ENCODE measurements at regions not wholly inside any gene's neighbourhood (a gene's known extent, or its start where the extent isn't known, plus 50 kb on each side); places are given as distances from the start of the nearest gene placed in this dataset.
"Not testable (repeated sequence)": the region's sequence is repeated elsewhere in the genome, so short reads cannot be mapped to it uniquely, and the experiment has no call there.

DNA sequence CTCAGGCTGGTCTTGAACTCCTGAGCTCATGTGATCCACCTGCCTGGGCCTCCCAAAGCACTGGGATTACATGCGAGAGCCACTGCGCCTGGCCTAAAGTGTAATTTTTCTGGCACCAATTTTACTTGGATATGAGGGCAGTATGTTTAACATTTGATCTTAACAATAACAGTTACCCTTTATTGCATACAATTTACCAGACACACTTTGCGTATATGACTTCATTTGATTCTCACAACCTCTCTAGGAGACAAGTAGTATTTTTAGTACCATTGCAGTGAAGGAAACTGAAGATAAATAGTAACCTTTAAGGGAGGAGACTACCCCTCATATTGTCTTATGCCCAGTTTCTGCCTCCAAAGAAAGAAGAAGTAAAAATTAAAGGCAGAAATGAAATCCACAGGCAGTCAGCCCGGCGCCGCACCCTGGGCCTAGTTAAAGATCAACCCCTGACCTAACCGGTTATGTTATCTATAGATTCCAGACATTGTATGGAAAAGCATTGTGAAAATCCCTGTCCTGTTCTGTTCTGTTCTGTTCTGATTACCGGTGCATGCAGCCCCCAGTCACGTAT is 54.0 kb downstream of the CYP26A1 start:
- WGBS = 86% methylated on average over 9 of the region's 9 CpGs
- not testable (repeated sequence) for H3K27ac ChIP-seq (ENCODE audit: low read depth); H3K4me3 ChIP-seq (ENCODE audit: low read depth, low read length); H3K36me3 ChIP-seq (ENCODE audit: insufficient read depth); DNase-seq (ENCODE audit: extremely low spot score); H3K4me1 ChIP-seq (ENCODE audit: insufficient read depth)

DNA sequence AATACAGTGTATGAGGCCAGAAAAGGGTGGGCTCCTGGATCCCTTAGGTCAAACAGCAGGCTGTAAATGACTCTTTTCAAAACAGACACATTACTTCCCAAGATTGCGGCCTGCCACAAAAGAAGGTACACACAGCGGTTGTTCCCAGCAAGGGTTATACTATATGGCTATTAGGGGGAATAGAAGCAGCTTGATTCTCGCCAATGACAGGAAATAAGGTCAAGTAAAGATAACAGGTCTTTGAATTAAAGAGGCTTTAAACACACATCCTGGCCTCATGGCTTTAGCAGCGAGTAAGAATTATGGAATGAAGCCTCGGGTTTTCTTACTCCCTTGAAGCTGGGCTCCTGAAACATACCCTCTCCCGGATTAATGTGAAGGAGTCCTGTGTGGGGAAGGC is 58.3 kb downstream of the CYP26A1 start:
- H3K36me3 ChIP-seq (ENCODE audit: insufficient read depth) = no peaks in the 10 kb centered on the region
- WGBS = 35% methylated on average over 6 of the region's 6 CpGs
- no peak overlapping the region for H3K27ac ChIP-seq (ENCODE audit: low read depth)
- DNase-seq (ENCODE audit: extremely low spot score) = no peak
- no peak overlapping the region for H3K4me3 ChIP-seq (ENCODE audit: low read depth, low read length)
- no peaks in the 10 kb centered on the region for H3K4me1 ChIP-seq (ENCODE audit: insufficient read depth)

DNA sequence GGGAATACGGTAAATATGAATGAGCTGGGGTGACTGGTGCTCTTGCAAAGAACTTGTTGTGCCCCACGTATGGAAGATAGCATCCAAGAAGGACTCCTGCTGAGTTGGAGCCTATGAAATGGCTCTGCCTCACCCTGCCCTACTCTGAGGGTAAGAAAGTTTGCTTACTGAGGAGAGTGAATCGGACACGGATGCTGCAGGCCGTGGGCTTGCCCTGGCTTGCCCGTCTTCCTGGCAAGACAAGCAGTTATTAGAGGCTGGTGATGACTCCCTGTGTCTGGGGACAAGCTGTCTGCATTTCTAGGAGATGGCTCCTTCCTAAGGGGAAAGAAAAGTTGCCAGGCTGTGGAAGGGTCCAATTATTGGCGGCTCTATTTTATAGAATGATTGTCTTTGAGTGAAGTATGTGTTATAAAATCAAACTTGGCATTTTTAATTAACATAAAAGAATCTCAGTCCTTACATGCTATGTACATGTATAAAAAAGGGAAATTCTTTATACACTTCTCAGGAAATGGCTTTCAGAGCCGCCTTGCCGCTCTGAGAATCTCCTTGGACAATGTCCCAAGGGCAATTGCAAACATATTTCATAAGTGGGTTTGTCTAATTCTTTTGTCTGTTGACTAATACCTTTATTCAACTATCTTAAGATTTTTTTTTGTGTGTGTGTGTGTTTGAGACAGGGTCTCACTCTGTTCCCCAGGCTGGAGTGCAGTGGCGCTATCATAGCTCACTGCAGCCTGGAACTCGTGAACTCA is 64.6 kb downstream of the CYP26A1 start:
- H3K36me3 ChIP-seq (ENCODE audit: insufficient read depth) = no peaks in the 10 kb centered on the region
- 82% methylated on average over 11 of the region's 11 CpGs for WGBS
- H3K4me3 ChIP-seq (ENCODE audit: low read depth, low read length) = no peak overlapping the region
- no peaks in the 10 kb centered on the region for H3K4me1 ChIP-seq (ENCODE audit: insufficient read depth)
- H3K27ac ChIP-seq (ENCODE audit: low read depth) = no peak overlapping the region
- peak; percentile 15 for DNase-seq (ENCODE audit: extremely low spot score)

DNA sequence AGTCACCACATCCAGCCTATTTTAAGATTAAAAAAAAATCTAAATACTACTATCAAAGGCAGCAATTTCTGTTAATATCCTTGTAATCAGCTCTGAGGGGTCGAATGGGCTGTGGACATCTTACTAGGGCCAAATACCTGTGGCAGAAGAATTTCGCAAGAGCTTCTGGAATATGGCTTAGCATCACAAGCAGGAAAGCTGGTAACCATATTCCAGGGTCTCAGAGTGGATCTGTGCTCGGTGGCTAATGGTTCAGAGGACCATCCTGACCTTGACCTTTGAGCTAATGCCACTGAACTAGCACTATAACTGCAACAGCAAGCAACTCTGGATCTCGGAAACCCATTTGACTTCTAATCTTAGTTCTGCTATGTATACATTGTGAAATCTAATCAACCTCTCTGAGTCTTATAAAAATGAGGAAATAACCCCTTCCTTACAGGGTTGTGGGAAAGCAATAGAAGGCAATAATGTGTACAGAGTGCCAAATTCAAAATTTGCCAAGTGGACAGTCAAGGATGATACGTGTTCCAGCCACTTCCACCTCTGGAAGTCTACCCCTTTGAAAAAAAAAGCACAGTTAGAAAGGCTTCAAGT is 65.5 kb downstream of the CYP26A1 start:
- H3K4me1 ChIP-seq (ENCODE audit: insufficient read depth) = no peaks in the 10 kb centered on the region
- 69% methylated on average over 5 of the region's 5 CpGs for WGBS
- H3K4me3 ChIP-seq (ENCODE audit: low read depth, low read length) = no peak overlapping the region
- no peak for DNase-seq (ENCODE audit: extremely low spot score)
- H3K36me3 ChIP-seq (ENCODE audit: insufficient read depth) = no peaks in the 10 kb centered on the region
- H3K27ac ChIP-seq (ENCODE audit: low read depth) = no peak overlapping the region

DNA sequence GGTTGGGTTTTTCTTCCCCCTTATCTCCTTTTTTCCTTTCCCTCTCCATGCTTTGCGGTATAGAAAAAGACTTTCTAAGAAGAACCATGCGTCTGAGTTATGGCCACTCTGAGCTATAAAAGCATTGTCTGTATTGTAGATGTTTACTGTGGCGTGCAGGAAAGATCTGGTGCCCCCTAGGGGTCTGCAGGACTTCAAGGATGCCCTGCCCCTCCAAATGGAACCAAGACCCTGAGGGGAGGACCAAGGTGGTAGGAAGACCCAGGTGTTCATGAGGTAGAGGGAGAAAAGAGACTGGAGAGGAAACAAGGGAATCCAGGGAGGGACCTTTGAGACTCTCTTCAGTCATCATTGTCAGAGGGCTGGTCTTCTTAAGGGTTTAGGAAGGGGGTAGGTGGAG is 68.8 kb downstream of the CYP26A1 start:
- no peaks in the 10 kb centered on the region for H3K36me3 ChIP-seq (ENCODE audit: insufficient read depth)
- no peak for DNase-seq (ENCODE audit: extremely low spot score)
- no peak overlapping the region for H3K4me3 ChIP-seq (ENCODE audit: low read depth, low read length)
- no peaks in the 10 kb centered on the region for H3K4me1 ChIP-seq (ENCODE audit: insufficient read depth)
- WGBS = 89% methylated on average over 3 of the region's 3 CpGs
- H3K27ac ChIP-seq (ENCODE audit: low read depth) = no peak overlapping the region

DNA sequence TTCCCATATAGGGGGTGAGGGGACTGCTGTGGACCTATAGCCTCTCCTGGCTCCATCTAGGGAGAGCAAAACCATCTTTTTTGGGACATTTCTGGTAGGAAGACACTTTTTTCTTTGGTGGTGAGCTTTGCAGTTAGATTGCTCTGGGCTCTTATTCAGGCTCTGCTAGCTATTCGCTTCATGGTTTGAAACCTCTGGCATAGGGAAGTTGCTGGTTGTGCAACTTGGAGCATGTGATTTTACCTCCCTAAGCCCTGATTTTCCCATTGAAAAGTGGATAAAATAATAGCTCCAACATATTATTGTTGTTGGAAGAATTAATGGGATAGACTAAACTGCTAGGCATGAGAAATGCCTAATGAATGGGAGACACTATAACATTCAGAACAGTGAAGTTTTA is 69.6 kb downstream of the CYP26A1 start:
- Histone ChIP-seq H3K4me3 (ENCODE audit: low read depth, low read length) (no peak overlapping the region), H3K27ac (ENCODE audit: low read depth) (no peak overlapping the region), H3K36me3 (ENCODE audit: insufficient read depth) (no peaks in the 10 kb centered on the region), H3K4me1 (ENCODE audit: insufficient read depth) (no peaks in the 10 kb centered on the region)
- 93% methylated on average over 1 of the region's 1 CpG for WGBS
- DNase-seq (ENCODE audit: extremely low spot score) = no peak

DNA sequence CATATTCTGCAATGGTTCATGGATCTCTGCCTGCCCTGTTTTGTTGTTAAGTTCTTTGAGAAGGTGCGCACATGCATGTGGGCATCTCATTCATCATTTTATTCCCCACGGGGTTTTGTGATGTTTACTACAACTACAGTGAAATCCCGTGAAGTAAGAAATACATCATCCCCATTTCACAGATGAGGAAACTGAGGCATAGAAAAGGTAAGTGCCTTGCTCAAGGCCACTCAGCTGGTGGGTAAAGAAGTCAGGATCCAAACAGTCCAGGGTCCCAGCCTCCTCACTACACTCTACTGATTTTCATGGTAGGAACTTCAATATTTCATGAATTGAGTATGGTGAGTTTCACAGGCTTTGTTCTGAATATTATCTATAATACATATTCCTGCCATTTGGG is 72.6 kb downstream of the CYP26A1 start:
- 95% methylated on average over 3 of the region's 3 CpGs for WGBS
- Histone ChIP-seq H3K4me3 (ENCODE audit: low read depth, low read length) (no peak overlapping the region), H3K4me1 (ENCODE audit: insufficient read depth) (no peaks in the 10 kb centered on the region), H3K36me3 (ENCODE audit: insufficient read depth) (no peaks in the 10 kb centered on the region), H3K27ac (ENCODE audit: low read depth) (no peak overlapping the region)
- no peak for DNase-seq (ENCODE audit: extremely low spot score)

DNA sequence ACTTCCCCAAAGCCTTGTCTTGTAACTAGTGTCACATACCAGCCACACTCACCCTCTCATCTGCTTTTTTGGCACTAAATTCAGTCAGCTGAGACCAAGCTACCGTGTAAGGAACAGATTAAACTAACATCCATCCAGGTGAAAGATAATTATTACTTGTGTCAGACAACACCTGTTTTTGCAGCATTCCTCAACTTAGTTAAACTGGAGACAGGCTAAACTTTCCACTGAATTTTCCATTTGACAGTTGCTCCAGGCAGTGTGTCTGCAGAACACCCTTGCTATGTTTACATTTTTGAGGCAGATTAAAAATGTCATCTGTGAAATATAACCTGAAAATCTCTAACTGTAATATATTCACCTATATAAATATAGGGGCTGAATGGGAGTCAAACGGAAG is 73.6 kb downstream of the CYP26A1 start:
- no peaks in the 10 kb centered on the region for H3K4me1 ChIP-seq (ENCODE audit: insufficient read depth)
- WGBS = 25% methylated on average over 2 of the region's 2 CpGs
- H3K27ac ChIP-seq (ENCODE audit: low read depth) = no peak overlapping the region
- no peak overlapping the region for H3K4me3 ChIP-seq (ENCODE audit: low read depth, low read length)
- H3K36me3 ChIP-seq (ENCODE audit: insufficient read depth) = no peaks in the 10 kb centered on the region
- no peak for DNase-seq (ENCODE audit: extremely low spot score)

DNA sequence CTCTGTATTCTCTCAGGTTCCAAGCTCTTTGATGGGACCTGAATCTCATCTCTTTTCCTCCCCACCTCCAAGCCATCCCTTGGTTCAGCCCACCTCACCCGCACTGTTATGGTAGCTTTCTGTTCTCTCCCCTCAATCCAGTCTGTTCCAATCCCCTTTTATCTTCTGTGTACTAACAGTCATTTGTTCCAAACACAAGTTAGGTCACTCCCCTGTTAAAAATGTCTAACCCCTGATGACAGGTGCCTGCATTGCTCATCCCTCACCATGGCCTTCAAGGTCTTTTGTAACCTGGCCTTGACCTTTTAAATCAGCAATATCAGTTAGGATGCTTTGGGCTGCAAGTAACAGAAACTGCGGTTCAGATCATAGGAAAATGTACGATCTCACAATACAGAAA is 74.8 kb downstream of the CYP26A1 start:
- no peaks in the 10 kb centered on the region for H3K4me1 ChIP-seq (ENCODE audit: insufficient read depth)
- H3K36me3 ChIP-seq (ENCODE audit: insufficient read depth) = no peaks in the 10 kb centered on the region
- 95% methylated on average over 3 of the region's 3 CpGs for WGBS
- no peak for DNase-seq (ENCODE audit: extremely low spot score)
- H3K27ac ChIP-seq (ENCODE audit: low read depth) = no peak overlapping the region
- no peak overlapping the region for H3K4me3 ChIP-seq (ENCODE audit: low read depth, low read length)

DNA sequence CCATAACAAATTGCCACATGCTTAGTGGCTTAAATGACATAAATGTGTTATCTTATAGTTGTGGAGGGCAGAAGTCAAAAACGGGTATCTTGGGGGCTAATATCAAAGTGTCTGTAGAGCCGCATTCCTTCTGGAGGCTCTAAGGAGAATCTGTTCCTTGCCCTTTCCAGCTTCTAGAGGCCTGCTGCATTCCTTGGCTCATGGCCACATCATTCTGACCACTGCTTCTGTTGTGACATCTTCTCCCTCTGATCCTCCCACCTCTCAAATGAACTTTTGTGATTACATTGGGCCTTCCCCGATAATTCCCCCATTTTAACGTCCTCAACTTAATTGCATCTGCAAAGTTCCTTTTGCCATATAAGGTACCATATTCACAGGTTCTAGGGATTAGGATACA is 76.1 kb downstream of the CYP26A1 start:
- Histone ChIP-seq H3K4me3 (ENCODE audit: low read depth, low read length) (no peak overlapping the region), H3K27ac (ENCODE audit: low read depth) (no peak overlapping the region), H3K4me1 (ENCODE audit: insufficient read depth) (no peaks in the 10 kb centered on the region), H3K36me3 (ENCODE audit: insufficient read depth) (no peaks in the 10 kb centered on the region)
- no peak for DNase-seq (ENCODE audit: extremely low spot score)
- 93% methylated on average over 4 of the region's 4 CpGs for WGBS

DNA sequence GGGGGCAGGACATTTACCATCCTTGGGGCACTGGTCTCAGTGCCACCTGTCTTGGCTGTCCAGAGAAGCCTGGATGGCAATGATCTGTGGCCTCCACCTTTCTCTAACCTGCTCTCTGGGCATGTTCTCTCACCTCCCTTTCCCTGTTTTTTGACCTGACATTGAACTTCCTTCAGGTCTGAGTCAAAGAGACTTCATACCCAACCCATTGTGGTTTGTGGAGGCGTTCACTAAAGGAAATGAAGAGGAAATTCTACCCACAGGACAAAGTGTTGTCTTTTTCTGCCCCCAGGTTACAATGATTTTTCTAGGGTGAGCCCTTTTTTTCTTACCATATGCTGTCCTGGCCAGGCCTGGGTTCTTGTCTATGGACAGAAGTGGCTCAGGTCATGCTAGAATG is 76.6 kb downstream of the CYP26A1 start:
- 67% methylated on average over 1 of the region's 1 CpG for WGBS
- Histone ChIP-seq H3K4me1 (ENCODE audit: insufficient read depth) (no peaks in the 10 kb centered on the region), H3K27ac (ENCODE audit: low read depth) (no peak overlapping the region), H3K4me3 (ENCODE audit: low read depth, low read length) (no peak overlapping the region), H3K36me3 (ENCODE audit: insufficient read depth) (no peaks in the 10 kb centered on the region)
- no peak for DNase-seq (ENCODE audit: extremely low spot score)

DNA sequence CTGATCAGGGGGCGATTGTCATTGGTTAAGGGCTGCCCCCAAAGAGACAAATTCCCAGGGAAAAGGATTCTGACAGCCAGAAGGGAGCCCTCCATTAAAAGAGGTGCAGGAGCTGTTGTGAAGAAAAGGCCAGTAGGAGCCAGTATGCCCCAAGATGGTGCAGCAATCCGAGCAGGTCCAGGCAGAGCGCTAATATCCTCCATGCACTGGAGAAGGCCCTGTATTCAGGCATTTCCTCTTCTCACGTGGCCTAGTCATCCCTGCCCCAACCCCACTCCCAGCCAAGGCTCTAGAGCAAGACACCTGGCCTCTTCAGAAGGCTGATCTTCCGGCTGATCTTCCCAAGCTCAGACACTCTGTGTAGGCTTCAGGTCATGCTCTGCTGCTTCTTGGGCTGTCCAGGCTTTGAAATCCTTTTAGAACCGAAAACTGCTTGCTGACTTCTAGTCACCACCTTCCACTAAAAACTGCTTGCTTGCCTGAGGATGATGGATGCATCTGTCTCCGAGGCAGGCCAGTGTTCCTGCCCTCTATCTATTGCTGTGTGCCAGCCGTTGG is 77.4 kb downstream of the CYP26A1 start:
- no peak overlapping the region for H3K4me3 ChIP-seq (ENCODE audit: low read depth, low read length)
- 85% methylated on average over 8 of the region's 8 CpGs for WGBS
- no peak overlapping the region for H3K27ac ChIP-seq (ENCODE audit: low read depth)
- no peaks in the 10 kb centered on the region for H3K36me3 ChIP-seq (ENCODE audit: insufficient read depth)
- DNase-seq (ENCODE audit: extremely low spot score) = no peak
- no peaks in the 10 kb centered on the region for H3K4me1 ChIP-seq (ENCODE audit: insufficient read depth)

DNA sequence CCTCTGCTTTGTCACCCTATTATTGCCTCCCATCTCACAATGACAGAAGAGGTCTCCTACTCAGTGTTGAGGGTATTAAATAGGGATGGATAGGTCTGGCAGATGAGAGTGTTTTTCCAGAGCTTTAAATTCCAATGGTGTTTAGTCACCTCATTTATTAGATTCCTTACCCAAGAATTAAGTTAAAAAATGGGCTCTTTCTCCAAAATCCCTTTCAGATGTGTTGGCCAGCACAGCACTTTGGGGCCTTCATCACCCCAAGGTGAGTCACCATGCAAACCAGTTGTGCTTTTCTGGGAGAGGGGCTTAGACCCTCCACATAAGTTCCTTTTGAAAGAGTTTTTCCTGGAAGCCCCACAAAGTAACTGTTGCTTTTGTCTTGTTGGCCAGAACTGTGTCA is 78.4 kb downstream of the CYP26A1 start:
- Histone ChIP-seq H3K4me1 (ENCODE audit: insufficient read depth) (no peaks in the 10 kb centered on the region), H3K27ac (ENCODE audit: low read depth) (no peak overlapping the region), H3K4me3 (ENCODE audit: low read depth, low read length) (no peak overlapping the region), H3K36me3 (ENCODE audit: insufficient read depth) (no peaks in the 10 kb centered on the region)
- DNase-seq (ENCODE audit: extremely low spot score) = no peak

DNA sequence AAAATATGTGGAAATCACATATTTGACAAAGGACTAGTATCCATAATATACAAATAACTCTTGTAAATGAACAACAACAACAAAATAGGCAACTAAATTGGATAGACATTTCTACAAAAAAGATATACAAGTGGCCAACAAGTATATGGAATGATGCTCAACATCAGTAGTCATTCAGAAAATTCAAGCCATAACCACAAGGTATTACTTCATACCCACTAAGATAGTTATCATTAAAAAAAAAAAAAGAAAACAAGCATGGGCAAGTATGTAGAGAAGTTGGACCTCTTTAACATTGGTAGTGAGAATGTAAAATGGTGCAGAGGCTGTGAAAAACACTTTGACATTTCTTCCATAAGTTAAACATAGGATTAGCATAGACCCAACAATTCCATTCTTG is 80.8 kb downstream of the CYP26A1 start:
- H3K4me3 ChIP-seq (ENCODE audit: low read depth, low read length) = no peak overlapping the region
- no peaks in the 10 kb centered on the region for H3K4me1 ChIP-seq (ENCODE audit: insufficient read depth)
- no peak for DNase-seq (ENCODE audit: extremely low spot score)
- no peak overlapping the region for H3K27ac ChIP-seq (ENCODE audit: low read depth)
- no peaks in the 10 kb centered on the region for H3K36me3 ChIP-seq (ENCODE audit: insufficient read depth)
